ENCODE measurements at regions not wholly inside any gene's neighbourhood (a gene's known extent, or its start where the extent isn't known, plus 50 kb on each side); places are given as distances from the start of the nearest gene placed in this dataset.

GRCh38 chr1:222284466-222284865, 263.4 kb downstream of the HHIPL2 start:
- no peak for DNase-seq

GRCh38 chr1:222283147-222283768, 264.6 kb downstream of the HHIPL2 start:
- DNase-seq: no peak

GRCh38 chr1:222279591-222279990, 268.3 kb downstream of the HHIPL2 start:
- no peak for DNase-seq

- no peak for DNase-seq
These were observed 269.4 kb downstream of the HHIPL2 start for GRCh38 chr1:222278501-222278900.

DNA sequence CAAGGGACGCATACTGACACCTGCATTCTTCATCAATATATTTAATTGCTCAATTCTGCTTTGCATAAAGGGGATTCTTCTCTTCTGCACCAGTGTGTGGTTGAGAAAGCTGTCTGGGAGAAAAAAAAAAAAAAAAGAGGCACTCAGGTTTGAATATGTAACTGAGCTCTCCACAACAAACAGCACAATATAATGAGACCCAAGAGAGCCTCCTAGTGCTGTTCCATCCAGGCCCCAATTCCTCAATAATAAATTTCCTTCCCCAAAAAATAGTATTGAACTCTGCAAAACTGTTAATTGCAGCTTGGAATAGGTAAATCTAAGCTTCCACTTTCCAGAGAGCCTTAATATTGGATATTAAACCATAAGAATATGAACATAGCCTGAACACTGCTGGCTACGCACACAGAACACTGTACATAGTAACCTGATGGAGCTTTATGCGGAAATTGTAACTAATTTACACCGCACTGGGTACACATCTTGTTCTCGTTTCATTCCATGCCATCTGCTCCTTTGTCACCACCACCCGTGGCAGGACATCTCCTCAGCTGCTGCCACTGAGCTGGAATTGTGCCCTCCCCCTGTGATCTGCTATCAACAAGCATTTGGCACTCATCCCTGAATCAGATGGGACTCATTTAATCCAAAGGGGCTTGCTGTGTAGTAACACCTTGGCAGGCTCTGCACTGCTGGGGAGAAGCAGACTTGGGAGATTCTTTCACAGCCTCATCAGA, 272.0 kb downstream of the HHIPL2 start:
- DNase-seq: no peak

- DNase-seq: no peak
These were observed 272.7 kb downstream of the HHIPL2 start for GRCh38 chr1:222275001-222275728.

GRCh38 chr1:222266223-222267196, 281.4 kb downstream of the HHIPL2 start:
- no peak for DNase-seq

DNA sequence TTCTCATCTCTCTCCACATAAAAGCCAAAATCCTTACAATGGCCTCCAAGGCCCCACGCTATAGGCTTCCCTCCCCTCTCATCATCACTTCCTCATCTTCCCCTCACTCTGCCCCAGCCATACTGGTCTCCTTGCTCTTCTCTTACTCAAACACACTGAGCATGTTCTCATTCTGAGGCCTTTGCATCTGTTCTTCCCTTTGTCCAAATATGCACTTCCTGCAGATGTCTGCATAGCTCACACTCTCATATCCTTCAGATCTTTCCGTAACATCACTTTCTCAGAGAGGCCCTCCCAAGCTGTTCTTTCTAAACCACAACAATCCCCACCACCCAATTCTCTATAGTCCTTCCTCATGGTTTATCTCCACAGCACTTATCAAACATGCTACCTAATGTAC, 284.1 kb downstream of the HHIPL2 start:
- no peak for DNase-seq

GRCh38 chr1:222257027-222257426, 290.9 kb downstream of the HHIPL2 start:
- no peak for DNase-seq

DNA sequence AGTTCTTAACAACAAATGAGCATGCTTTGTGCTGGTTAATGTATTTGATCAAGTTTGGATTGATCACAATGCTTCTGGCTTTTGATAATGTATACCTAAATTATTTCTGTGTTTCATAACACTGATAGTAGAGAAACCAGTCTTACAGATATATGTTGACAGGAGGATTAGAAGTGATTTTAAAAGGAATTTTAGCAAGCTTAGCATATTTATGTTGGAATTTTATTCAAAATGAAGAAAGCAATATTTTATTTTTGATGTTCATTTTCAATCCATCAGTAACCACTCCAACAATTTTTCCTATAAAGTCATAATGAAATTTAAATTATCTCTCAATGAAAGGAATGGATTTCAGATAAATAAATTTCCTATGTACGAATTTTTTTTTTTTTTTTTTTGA, 291.8 kb downstream of the HHIPL2 start:
- no peak for DNase-seq

DNA sequence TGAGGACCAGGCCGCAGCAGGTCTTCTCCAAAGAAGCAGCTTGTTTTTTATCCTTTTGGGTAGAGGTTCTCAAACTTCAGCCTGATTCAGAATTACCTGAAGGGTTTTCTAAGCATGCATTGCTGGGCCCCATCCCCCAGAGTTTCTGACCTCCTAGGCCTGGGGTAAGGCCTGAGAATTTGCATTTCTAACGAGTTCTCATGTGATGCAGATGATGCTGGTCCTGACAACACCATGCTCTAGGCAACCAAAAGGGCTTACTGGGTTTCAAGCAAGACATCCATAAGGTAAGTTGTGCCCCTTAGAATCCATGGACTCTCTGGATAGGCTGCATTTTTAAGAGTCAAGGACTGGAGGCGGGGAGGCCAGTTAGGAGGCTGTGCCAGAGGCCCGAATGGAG, 295.1 kb downstream of the HHIPL2 start:
- DNase-seq: no peak

DNA sequence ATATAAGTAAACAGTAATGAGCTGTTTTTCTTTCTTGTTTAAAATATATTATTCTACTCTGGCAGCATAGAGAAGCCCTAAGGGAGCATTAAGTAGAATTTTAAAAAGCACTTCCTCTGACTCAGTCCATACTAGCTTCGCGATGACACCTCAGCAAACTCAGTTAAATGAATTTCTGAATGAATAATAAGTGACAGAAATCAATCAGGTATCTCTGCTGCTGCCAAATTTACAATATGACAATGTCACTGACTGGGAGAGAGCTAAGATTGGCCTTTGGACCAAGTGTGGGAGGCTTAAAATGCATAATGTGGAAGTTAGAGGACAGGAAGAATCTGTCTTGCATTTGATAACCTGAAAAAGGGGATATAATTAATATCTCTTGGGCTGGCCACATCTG, 296.1 kb downstream of the HHIPL2 start:
- no peak for DNase-seq

DNA sequence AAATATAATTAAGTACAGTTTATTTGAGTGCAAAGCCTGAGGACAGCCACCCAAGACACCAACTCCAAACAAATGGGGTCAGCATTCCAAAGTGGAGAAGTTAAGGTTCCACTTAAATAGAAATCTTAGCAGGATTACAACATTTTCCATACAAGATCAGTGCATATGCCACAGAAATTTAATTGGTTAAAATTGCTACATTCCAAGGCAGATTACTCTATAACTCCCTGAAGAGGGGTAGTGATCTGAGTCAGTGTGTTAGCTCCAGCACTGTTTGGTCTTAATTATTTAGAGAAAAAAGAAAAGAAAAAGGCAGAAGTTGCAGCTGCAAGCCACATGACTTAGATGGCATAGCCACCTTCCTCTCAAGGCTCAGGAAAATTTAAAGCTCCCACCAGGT, 297.5 kb downstream of the HHIPL2 start:
- no peak for DNase-seq

GRCh38 chr1:222247811-222248310, 300.0 kb downstream of the HHIPL2 start:
- no peak for DNase-seq

GRCh38 chr1:222247081-222247480, 300.8 kb downstream of the HHIPL2 start:
- DNase-seq: no peak

- no peak for DNase-seq
These were observed 304.0 kb downstream of the HHIPL2 start for GRCh38 chr1:222243902-222244301.

GRCh38 chr1:222242492-222242891, 305.4 kb downstream of the HHIPL2 start:
- no peak for DNase-seq

DNA sequence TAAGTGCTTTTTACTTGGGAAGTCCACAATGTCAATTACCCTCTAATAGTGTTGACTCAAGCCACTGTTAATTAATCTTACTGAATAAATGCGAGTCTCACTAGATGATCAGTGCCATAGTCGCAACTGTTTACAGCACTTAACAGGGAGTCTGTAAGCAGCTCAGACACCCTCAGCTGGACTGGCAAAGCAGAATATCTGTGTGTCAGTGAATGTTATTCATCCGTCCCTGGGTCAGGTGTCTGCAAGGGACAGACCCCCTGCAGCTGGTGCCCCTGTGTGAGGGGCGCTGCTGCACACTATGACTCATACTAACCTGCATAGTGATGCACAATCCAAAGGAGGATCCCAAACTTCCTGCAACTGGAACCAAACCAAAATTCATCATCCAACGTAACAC, 306.5 kb downstream of the HHIPL2 start:
- DNase-seq: no peak

DNA sequence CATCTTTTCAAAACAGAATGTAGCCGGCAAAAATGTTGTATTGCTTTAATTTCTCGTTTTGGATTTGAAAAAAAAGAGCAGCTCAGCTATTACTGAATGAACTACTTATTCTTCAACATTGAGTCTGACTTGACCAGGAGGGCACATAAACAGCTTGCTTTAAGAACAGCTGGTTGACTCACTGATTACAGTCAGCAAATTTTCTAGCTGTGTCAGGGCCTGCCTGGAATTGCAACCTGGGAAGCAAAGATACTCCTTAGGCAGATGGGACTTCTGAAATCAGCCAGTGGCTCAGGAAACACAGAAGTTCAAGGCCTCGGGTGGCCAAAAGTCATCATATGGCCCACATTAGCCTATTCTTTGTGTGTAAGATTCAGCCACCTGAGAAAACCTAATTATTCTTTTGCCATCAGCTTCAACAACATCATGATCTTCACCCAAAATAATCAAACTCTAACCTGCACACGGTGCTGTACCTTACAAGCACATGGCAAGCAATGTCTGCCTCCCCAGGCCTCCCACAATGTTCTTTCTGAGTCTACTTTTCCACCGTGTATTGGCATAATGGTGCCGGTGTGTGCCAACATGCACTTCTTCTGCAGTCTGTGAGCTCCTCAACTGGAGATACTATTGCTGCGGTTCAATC, 307.2 kb downstream of the HHIPL2 start:
- no peak for DNase-seq

DNA sequence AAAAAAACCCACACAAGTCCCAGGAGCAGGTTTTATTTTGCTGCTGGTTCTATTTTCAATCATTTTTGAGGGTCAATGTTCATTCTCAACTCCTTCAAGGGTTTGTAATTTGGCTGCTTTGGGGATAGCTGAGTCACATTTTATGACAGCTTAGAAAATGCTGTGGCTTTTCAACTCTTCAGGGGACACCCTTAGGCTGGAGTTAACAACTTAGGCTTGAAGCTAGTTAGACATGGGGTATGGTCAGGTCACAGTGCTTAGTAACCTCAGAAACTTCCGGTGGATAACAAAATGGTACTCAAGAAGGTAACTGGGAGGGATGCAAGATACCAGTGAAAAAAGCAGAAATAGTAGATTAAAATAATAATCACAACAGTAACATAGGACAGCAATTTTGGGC, 308.8 kb downstream of the HHIPL2 start:
- no peak for DNase-seq

DNA sequence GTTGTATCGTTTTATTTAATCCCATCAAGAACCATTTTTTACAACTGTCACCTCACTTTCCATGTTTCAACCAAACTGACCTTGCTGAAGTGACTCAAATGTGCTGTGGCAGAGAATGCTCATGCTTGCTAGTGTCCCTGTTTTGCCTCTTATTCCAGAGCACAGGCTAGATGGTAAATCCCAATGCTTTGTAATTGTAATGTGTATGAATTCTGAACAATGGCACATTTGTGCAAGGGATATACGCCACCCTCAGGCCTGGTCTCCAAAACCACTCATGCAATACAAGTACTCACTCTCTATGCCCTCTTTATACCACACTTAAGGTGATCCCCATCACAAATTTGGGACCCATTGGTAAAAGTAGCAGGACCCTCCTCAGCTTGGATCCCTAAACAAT, 313.6 kb downstream of the HHIPL2 start:
- no peak for DNase-seq
